ENCODE measurements at regions not wholly inside any gene's neighbourhood (a gene's known extent, or its start where the extent isn't known, plus 50 kb on each side); places are given as distances from the start of the nearest gene placed in this dataset.

GRCh38 chr11:119480380-119481020 is 57.5 kb upstream of the THY1 start:
- Histone ChIP-seq H3K9me3 (no peaks in the 10 kb centered on the region), H3K27me3 (peaks cover 0 to 7% (median 0%) of the 10 kb centered on the region in 4 donors), H3K27ac (replicated peaks in 1 of 4) (no peak overlapping the region), H3K36me3 (no peaks in the 10 kb centered on the region), H3K4me3 (no peak overlapping the region), H3K4me1 (peaks cover 3 to 15% (median 11%) of the 10 kb centered on the region in 4 donors)
- DNase-seq (ENCODE audit: extremely low spot score) = peak; percentile 79
- TF ChIP-seq EP300 (IDR thresholded peaks at IDR 0.05) = no peak
- no peak for TF ChIP-seq POLR2AphosphoS5 (IDR thresholded peaks at IDR 0.05)
- no peak for TF ChIP-seq POLR2A (IDR thresholded peaks at IDR 0.05; ENCODE audit: low read depth)
- TF ChIP-seq CTCF (IDR thresholded peaks at IDR 0.05) = no peak
- intact Hi-C loops (cut with DNase I) = loop anchor here (1.0 to 10.0 kb wide), 5 partner anchors 54 to 627 kb away; partner anchors contain the start of gene NECTIN1
- 88% methylated on average over 11 of the region's 11 CpGs for WGBS

GRCh38 chr11:119479685-119480275 is 56.8 kb upstream of the THY1 start:
- Histone ChIP-seq H3K36me3 (no peaks in the 10 kb centered on the region), H3K27me3 (peaks cover 0 to 7% (median 0%) of the 10 kb centered on the region in 4 donors), H3K9me3 (no peaks in the 10 kb centered on the region), H3K4me3 (no peak overlapping the region), H3K27ac (replicated peaks in 1 of 4) (no peak overlapping the region), H3K4me1 (peaks cover 3 to 21% (median 18%) of the 10 kb centered on the region in 4 donors)
- 73% methylated on average over 6 of the region's 6 CpGs for WGBS
- intact Hi-C loops (cut with DNase I) = loop anchor here (5.0 to 10.0 kb wide), 4 partner anchors 185 to 628 kb away; partner anchors contain the start of gene NECTIN1
- DNase-seq (ENCODE audit: extremely low spot score) = peak; percentile 53
- TF ChIP-seq POLR2A (IDR thresholded peaks at IDR 0.05; ENCODE audit: low read depth) (no peak), CTCF (IDR thresholded peaks at IDR 0.05) (peak in 1 of 3 experiments; percentile 18)

- Histone ChIP-seq H3K4me3 (no peak overlapping the region), H3K27me3 (peaks cover 0 to 7% (median 0%) of the 10 kb centered on the region in 4 donors), H3K36me3 (no peaks in the 10 kb centered on the region), H3K27ac (replicated peaks in 1 of 4) (no peak overlapping the region), H3K9me3 (no peaks in the 10 kb centered on the region), H3K4me1 (peaks cover 3 to 26% (median 22%) of the 10 kb centered on the region in 4 donors)
- DNase-seq (ENCODE audit: extremely low spot score) = peak; percentile 55
- 82% methylated on average over 4 of the region's 4 CpGs for WGBS
- intact Hi-C loops (cut with DNase I) = no loop called here
- no peak for TF ChIP-seq POLR2A (IDR thresholded peaks at IDR 0.05; ENCODE audit: low read depth)
- TF ChIP-seq EP300 (IDR thresholded peaks at IDR 0.05) = no peak
- no peak for TF ChIP-seq POLR2AphosphoS5 (IDR thresholded peaks at IDR 0.05)
- no peak for TF ChIP-seq CTCF (IDR thresholded peaks at IDR 0.05)
Observed at GRCh38 chr11:119478711-119479285, 55.8 kb upstream of the THY1 start.

GRCh38 chr11:119476666-119477331 is 53.8 kb upstream of the THY1 start:
- H3K4me1 ChIP-seq = peaks cover 3 to 26% (median 20%) of the 10 kb centered on the region in 4 donors
- peak; percentile 87 for DNase-seq (ENCODE audit: extremely low spot score)
- H3K27ac ChIP-seq (replicated peaks in 1 of 4) = no peak overlapping the region
- peaks cover 0 to 5% (median 0%) of the 10 kb centered on the region in 4 donors for H3K27me3 ChIP-seq
- no peak overlapping the region for H3K4me3 ChIP-seq
- H3K9me3 ChIP-seq = no peaks in the 10 kb centered on the region
- WGBS = 80% methylated on average over 9 of the region's 10 CpGs
- intact Hi-C loops (cut with DNase I) = no loop called here
- TF ChIP-seq POLR2AphosphoS5 (IDR thresholded peaks at IDR 0.05) (no peak), CTCF (IDR thresholded peaks at IDR 0.05) (no peak), POLR2A (IDR thresholded peaks at IDR 0.05; ENCODE audit: low read depth) (no peak), EP300 (IDR thresholded peaks at IDR 0.05) (no peak)
- no peaks in the 10 kb centered on the region for H3K36me3 ChIP-seq
